IMR-90 (cell line): ENCODE measurements at regions not wholly inside any gene's neighbourhood (a gene's known extent, or its start where the extent isn't known, plus 50 kb on each side); places are given as distances from the start of the nearest gene placed in this dataset.

ENCODE experiments used
- CEBPB ChIP-seq: IDR thresholded peaks from 2 replicates; pipeline ENCODE4 v1.6.1; 2012; ENCODE audit warnings: low read depth, low read length, improper control_type of control experiment
- FOS ChIP-seq: fragments of 150-350 bp; IDR thresholded peaks from 2 replicates; pipeline ENCODE4 v1.6.1; 2016; ENCODE audit warnings: low read depth, low read length
- USF2 ChIP-seq: fragments of 150-350 bp; IDR thresholded peaks from 2 replicates; pipeline ENCODE4 v1.6.1; 2017; ENCODE audit warnings: mild to moderate bottlenecking, antibody characterized with exemption, low read length, low read depth
- TF ChIP-seq, protein P1 (sequence below): conservative IDR thresholded peaks from 2 replicates; pipeline ENCODE4 v1.5.1; 2012; ENCODE audit warnings: mild to moderate bottlenecking, low read depth, low read length, improper control_type of control experiment

GRCh38 chr12:25009496-25010092 lies 60.7 kb upstream of the BCAT1 start:
- TF ChIP-seq USF2, result no peak
- TF ChIP-seq FOS, result no peak
- no peak for TF ChIP-seq CEBPB
- TF ChIP-seq, protein P1, sequence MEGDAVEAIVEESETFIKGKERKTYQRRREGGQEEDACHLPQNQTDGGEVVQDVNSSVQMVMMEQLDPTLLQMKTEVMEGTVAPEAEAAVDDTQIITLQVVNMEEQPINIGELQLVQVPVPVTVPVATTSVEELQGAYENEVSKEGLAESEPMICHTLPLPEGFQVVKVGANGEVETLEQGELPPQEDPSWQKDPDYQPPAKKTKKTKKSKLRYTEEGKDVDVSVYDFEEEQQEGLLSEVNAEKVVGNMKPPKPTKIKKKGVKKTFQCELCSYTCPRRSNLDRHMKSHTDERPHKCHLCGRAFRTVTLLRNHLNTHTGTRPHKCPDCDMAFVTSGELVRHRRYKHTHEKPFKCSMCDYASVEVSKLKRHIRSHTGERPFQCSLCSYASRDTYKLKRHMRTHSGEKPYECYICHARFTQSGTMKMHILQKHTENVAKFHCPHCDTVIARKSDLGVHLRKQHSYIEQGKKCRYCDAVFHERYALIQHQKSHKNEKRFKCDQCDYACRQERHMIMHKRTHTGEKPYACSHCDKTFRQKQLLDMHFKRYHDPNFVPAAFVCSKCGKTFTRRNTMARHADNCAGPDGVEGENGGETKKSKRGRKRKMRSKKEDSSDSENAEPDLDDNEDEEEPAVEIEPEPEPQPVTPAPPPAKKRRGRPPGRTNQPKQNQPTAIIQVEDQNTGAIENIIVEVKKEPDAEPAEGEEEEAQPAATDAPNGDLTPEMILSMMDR, result no peak
